Panc1 (cell line): ENCODE measurements at regions not wholly inside any gene's neighbourhood (a gene's known extent, or its start where the extent isn't known, plus 50 kb on each side); places are given as distances from the start of the nearest gene placed in this dataset.
"Not testable (repeated sequence)": the region's sequence is repeated elsewhere in the genome, so short reads cannot be mapped to it uniquely, and the experiment has no call there.

Source experiments
- ATAC-seq: fragments of 200-7000 bp; cut with Tn5 transposase; 2 replicates; pipeline ENCODE4 v1.9.1; 2020; ENCODE audit warnings: mild to moderate bottlenecking, moderate library complexity
- BruUV-seq: library from RNA; stranded (reverse); fragments of 400-500 nt; replicated peaks from 2 replicates; lab custom pipeline; 2021; lab: Mats Ljungman, UMichigan
- CTCF ChIA-PET: fragments of 300-600 bp; sonication (Branson Sonifier 250); formaldehyde crosslinking; loops from one replicate; lab custom pipeline; 2022; ENCODE audit warnings: antibody characterized with exemption; lab: Charles Lee
- POLR2A ChIA-PET: fragments of 300-600 bp; sonication (Branson Sonifier 250); formaldehyde crosslinking; loops from one replicate; lab custom pipeline; 2022; ENCODE audit warnings: antibody characterized with exemption; lab: Charles Lee
- DNase-seq: peaks from one replicate; pipeline ENCODE4 v3.0.0-alpha.2; 2010; ENCODE audit warnings: low read depth, low spot score
- H3K27ac ChIP-seq: 2 replicates; pipeline ENCODE4 v1.5.1; 2011; ENCODE audit warnings: mild to moderate bottlenecking, low read length, inconsistent platforms
- H3K27me3 ChIP-seq: fragments of 200-500 bp; sonication (Bioruptor generic); 2 replicates; pipeline ENCODE4 v1.6.0; 2014; ENCODE audit warnings: low read length, inconsistent platforms; ENCODE audit not compliant: control insufficient read depth, insufficient read depth
- H3K36me3 ChIP-seq: fragments of 200-500 bp; sonication (Bioruptor generic); 2 replicates; pipeline ENCODE4 v1.5.1; 2014; ENCODE audit warnings: inconsistent platforms, mild to moderate bottlenecking, low read length, moderate library complexity; ENCODE audit not compliant: control insufficient read depth, insufficient read depth
- H3K4me1 ChIP-seq: 2 replicates; pipeline ENCODE4 v1.5.1; 2011; ENCODE audit warnings: inconsistent platforms, mild to moderate bottlenecking, low read length, moderate library complexity; ENCODE audit not compliant: control insufficient read depth, insufficient read depth
- H3K4me3 ChIP-seq, 2 experiments: 2 replicates each; pipeline ENCODE4 v1.5.1; 2011 to 2012; ENCODE audit warnings: low read depth in 2 of 2, low read length in 2 of 2, mild to moderate bottlenecking in 2 of 2, inconsistent platforms in 1 of 2, moderate library complexity in 1 of 2
- H3K9me3 ChIP-seq: fragments of 200-500 bp; sonication (Bioruptor generic); 2 replicates; pipeline ENCODE4 v1.5.1; 2014; ENCODE audit warnings: low read depth, mild to moderate bottlenecking, inconsistent platforms, low read length, moderate library complexity; ENCODE audit not compliant: control insufficient read depth, insufficient read depth
- CTCF ChIP-seq: fragments of 450-650 bp; IDR thresholded peaks from 2 replicates; pipeline ENCODE4 v1.5.1; 2017; ENCODE audit warnings: mild to moderate bottlenecking
- POLR2AphosphoS5 ChIP-seq: IDR thresholded peaks from 2 replicates; pipeline ENCODE4 v1.6.1; 2012; ENCODE audit warnings: mild to moderate bottlenecking, low read depth, low read length, moderate library complexity
- REST ChIP-seq, 2 experiments: IDR thresholded peaks; 2 replicates each; pipeline ENCODE4 v1.6.1; 2011 to 2012; ENCODE audit warnings: low read depth in 2 of 2, control low read depth in 1 of 2, low read length in 1 of 2, mild to moderate bottlenecking in 1 of 2, moderate library complexity in 1 of 2; ENCODE audit not compliant: insufficient read depth in 1 of 2
- SIN3A ChIP-seq: IDR thresholded peaks from 2 replicates; pipeline ENCODE4 v1.6.1; 2012; ENCODE audit warnings: low read depth, mild to moderate bottlenecking, low read length, moderate library complexity, borderline replicate concordance; ENCODE audit not compliant: insufficient read depth
- TCF7L2 ChIP-seq: IDR thresholded peaks from 2 replicates; pipeline ENCODE4 v1.6.1; 2011; ENCODE audit warnings: mild to moderate bottlenecking, low read depth, low read length, inconsistent platforms
- in situ Hi-C: cut with HindIII; loops from 2 replicates; pipeline ENCODE4 v1.10.0; 2016; ENCODE audit warnings: low sequenced_read_pairs, low pct_unique_long_range_greater_than_20kb
- intact Hi-C: fragments of 100-400 bp; cut with micrococcal nuclease; formaldehyde crosslinking; loops from one replicate; pipeline ENCODE4 v1.10.0; 2022; ENCODE audit not compliant: unreplicated experiment

GRCh38 chr10:100662067-100662466, 83.3 kb upstream of the PAX2 start:
- CTCF ChIA-PET, result no interaction called here
- no peak for ATAC-seq
- no peak for DNase-seq

GRCh38 chr10:100664316-100665149, 80.8 kb upstream of the PAX2 start:
- POLR2A ChIA-PET, result no interaction called here
- CTCF ChIA-PET, result interaction anchor here (0.7 kb wide), 1 partner anchor 30 kb away, joined by 3 read pairs; no protein-coding TSS in a partner anchor
- in situ Hi-C loops (no loop called here), intact Hi-C loops (no loop called here)
- no peaks in the 10 kb centered on the region for H3K9me3 ChIP-seq
- ATAC-seq (no peak), DNase-seq (no peak)
- BruUV-seq, result no TSS peak
- H3K4me3 ChIP-seq, result no peak overlapping the region
- no peak for TF ChIP-seq REST (IDR thresholded peaks at IDR 0.05; ENCODE audit: insufficient read depth in 1 of 2, low read depth in 2 of 2, low read length in 1 of 2)
- TF ChIP-seq TCF7L2, result no peak
- TF ChIP-seq CTCF, result no peak
- no peak for TF ChIP-seq POLR2AphosphoS5
- TF ChIP-seq SIN3A, result no peak
- no peak overlapping the region for H3K27ac ChIP-seq
- H3K36me3 ChIP-seq, result no peaks in the 10 kb centered on the region
- no peaks in the 10 kb centered on the region for H3K4me1 ChIP-seq
- H3K27me3 ChIP-seq, result 0 out of 2 replicates have a peak, but pooled peaks cover 2% of the 10 kb centered on the region

More at GRCh38 chr10:100662067-100662466, 83.3 kb upstream of the PAX2 start:
- POLR2A ChIA-PET, result no interaction called here
- Histone ChIP-seq H3K4me3 (no peak overlapping the region), H3K9me3 (no peaks in the 10 kb centered on the region), H3K27ac (no peak overlapping the region), H3K4me1 (no peaks in the 10 kb centered on the region), H3K27me3 (peaks cover 8% of the 10 kb centered on the region), H3K36me3 (no peaks in the 10 kb centered on the region)
- intact Hi-C loops, result no loop called here
- BruUV-seq, result no TSS peak
- TF ChIP-seq CTCF (no peak), TCF7L2 (no peak), REST (IDR thresholded peaks at IDR 0.05; ENCODE audit: insufficient read depth in 1 of 2, low read depth in 2 of 2, low read length in 1 of 2) (no peak), POLR2AphosphoS5 (no peak), SIN3A (no peak)
- in situ Hi-C loops, result no loop called here

GRCh38 chr10:100666634-100667033, 78.7 kb upstream of the PAX2 start:
- H3K4me3 ChIP-seq, ATAC-seq, H3K36me3 ChIP-seq, POLR2A ChIA-PET, H3K27ac ChIP-seq, intact Hi-C loops, H3K27me3 ChIP-seq, H3K9me3 ChIP-seq, H3K4me1 ChIP-seq, BruUV-seq, CTCF ChIA-PET, in situ Hi-C loops, DNase-seq: not testable (repeated sequence)
